GM12892 (cell line): ENCODE measurements at regions not wholly inside any gene's neighbourhood (a gene's known extent, or its start where the extent isn't known, plus 50 kb on each side); places are given as distances from the start of the nearest gene placed in this dataset.
A peak's percentile ranks its signal among the peaks of the same experiment; 100 is the strongest.
"Not testable (repeated sequence)": the region's sequence is repeated elsewhere in the genome, so short reads cannot be mapped to it uniquely, and the experiment has no call there.

Source experiments
- DNase-seq: peaks from one replicate; pipeline ENCODE4 v3.0.0; 2011; ENCODE audit not compliant: insufficient read length
- FAIRE-seq: peaks from 2 replicates; lab custom pipeline; 2011; peaks lifted over from hg19 to GRCh38; lab: Jason Lieb, UNC
- POLR2A ChIP-seq: IDR thresholded peaks from 2 replicates; pipeline ENCODE4 v1.6.1; 2011; ENCODE audit warnings: low read depth, low read length, control low read depth
- POLR2AphosphoS5 ChIP-seq: IDR thresholded peaks from 2 replicates; pipeline ENCODE4 v1.6.1; 2011; ENCODE audit warnings: low read depth, low read length, control low read depth

DNA sequence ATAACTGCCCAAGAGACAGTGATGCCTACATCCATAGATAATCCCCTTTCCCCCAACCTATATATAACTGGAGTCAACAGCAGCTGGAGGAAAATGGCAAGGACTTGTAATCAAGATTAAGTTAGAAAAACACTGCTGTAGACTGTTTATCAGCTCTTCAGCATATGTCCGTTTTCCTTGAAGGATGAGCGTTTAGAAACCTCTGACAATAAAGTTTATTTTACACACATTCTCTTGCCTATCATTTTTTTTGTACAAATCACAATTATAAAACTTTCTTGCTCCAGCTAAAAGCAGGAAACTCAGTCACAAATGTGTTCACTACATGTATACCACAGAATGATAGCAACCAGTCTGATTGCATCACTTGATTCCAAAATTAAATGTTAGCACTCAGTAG, 50.8 kb downstream of the PPIAL4G start:
- not testable (repeated sequence) for FAIRE-seq, DNase-seq

DNA sequence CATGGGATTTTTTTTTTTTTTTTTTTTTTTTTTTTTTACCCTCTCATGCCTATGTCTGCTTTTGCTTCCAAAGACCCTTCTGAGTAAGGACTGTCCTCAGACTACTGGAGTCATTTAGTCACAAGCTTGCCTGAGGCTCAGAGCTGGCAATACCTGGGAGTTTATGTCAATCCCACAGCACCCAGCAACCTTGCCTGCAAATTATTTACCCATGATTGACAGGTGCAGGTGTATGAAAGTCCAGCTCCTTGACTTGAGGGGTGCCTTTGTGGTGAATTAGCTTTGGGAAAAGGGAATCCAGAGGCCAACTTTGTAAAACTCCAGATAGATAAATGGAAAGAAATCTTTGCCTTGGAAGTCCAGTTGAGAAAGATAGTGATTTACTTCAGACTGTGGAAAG, 53.2 kb downstream of the PPIAL4G start:
- not testable (repeated sequence) for FAIRE-seq

DNA sequence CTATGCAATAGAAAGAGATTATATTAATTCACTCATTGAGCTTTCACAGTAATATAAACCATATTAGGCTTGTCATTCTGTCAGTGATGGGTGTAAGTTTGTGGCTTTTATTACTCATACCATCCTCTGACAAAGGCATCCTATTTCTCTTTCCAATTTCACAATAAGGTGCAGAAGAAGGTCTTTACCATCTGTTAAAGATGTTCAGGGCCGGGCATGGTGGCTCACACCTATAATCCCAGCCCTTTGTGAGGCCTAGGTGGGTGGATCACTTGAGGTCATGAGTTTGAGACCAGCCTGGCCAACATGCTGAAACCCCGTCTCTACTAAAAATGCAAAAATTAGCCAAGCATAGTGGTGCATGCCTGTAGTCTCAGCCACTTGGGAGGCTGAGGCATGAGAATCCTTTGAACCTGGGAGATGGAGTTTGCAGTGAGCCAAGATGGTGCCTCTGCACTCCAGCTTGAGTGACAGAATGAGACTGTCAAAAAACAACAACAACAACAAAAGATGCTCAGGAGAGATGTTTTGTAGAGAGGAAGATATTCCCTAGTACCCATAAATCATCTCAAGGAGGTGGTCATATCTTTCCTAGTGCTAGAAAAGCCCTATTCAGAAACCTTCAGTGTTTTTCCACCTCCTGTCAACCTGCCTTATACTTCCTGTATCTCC, 56.0 kb downstream of the PPIAL4G start:
- DNase-seq, FAIRE-seq: not testable (repeated sequence)

More for the DNA sequence above, 53.2 kb downstream of the PPIAL4G start:
- not testable (repeated sequence) for DNase-seq

DNA sequence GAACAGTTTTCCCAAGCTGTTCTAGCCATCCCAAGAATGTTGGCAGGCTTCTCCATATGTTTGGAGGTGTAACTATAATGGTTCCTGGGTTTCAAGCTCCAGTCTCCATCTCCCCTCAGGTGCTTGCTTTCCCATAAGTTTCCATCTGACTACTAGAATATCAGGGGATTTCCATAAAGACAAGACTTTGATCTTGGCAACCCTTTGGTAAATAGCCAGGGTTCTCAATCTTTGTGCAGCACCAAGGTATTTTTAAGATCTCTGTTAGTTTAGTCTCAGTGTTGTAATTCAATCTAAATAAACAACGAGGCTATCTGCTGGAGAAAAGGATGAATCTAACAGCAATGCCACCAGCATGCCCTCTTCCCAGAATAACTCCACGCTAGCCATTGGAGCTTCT, 56.7 kb downstream of the PPIAL4G start:
- DNase-seq, result not testable (repeated sequence)

DNA sequence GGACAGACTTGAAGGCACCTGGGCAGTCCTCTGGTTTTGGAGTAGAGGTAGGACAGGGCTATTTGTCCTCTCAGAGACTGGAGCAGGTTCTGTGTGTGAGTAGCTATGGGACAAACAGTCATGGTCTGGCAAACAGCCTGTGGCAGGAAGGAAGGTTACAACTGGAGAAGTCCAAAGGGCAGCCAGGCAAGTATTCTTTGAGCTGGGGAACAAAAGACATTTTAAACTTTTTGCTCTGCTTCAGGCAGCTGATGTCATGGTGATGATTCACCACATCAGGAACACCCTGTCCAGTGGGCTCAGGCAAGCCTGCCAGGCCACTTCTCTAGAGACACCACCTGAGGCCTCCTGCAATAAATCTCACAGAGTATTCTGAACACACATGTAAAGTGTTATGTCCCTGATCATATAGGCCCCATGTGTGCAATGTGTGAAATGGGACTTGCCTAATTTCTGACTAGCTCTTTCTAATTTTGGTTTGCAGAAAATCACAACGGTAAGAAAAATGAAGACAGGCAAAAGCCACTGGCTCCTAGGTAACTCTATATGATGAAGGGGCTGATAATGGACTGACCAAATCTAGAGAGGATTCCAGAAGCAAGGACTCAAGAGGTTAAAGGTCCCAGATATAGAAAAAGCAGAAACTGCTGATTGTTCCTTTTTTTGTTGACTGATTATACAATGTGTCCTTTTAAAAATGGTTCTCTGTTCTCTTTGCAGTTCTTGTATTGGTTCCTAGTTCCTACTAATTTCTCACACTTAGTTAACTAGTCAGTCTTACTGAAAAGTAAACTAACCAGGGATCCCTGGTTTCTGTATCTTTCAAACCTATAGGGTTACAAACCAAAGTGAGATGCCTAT, 58.7 kb downstream of the PPIAL4G start:
- not testable (repeated sequence) for DNase-seq, FAIRE-seq

More for the DNA sequence above, 56.7 kb downstream of the PPIAL4G start:
- FAIRE-seq, result not testable (repeated sequence)

DNA sequence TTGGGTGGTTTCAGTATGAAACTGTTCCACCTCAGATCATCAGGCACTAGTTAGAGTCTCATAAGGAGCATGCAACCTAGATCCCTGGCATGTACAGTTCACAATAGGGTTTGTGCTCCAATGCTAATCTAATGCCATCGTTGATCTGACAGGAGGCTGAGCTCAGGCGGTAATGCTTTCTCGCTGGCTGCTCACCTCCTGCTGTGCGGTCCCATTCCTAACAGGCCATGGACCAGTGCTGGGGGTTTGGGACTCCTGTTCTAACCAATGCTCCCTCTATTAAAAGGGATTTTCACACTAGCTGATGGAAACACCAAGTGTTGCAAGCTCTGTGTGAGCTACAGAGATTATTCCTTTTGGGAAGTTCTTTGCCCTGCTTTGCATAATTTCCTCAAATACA, 60.2 kb downstream of the PPIAL4G start:
- not testable (repeated sequence) for DNase-seq, FAIRE-seq

DNA sequence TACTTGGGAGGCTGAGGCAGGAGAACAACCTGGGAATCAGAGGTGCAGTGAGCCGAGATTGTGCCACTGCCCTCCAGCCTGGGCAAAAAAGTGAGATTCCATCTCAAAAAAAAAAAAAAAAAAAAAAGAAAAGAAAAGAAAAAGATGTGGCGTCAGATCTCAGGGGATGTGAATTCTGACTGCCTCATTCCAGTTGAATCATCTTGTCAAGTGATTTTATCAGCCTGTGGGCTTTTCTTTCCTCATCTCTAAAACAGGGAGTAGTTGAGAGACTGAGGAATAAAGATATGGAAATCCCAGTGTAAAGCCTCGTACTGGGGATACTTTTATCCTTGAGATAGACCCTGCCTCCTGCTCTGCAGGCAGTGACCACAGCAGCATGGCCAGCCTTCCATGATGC, 65.9 kb downstream of the PPIAL4G start:
- FAIRE-seq, DNase-seq: not testable (repeated sequence)

DNA sequence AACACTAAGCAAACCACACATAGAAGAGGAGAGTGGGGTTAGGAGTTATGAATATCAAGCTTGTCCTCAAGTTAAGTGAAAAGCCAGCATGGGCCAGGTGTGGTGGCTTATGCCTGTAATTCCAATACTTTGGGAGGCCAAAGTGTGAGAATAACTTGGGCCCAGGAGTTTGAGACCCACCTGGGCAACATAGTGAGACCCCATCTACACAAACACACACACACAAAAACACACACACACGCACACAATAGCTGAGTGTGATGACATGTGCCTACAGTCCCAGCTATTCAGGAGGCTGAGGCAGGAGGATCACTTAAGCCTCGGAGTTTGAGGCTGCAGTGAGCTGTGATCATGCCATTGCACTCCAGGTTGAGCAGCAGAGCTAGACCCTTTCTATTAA, 69.7 kb downstream of the PPIAL4G start:
- not testable (repeated sequence) for DNase-seq, FAIRE-seq

DNA sequence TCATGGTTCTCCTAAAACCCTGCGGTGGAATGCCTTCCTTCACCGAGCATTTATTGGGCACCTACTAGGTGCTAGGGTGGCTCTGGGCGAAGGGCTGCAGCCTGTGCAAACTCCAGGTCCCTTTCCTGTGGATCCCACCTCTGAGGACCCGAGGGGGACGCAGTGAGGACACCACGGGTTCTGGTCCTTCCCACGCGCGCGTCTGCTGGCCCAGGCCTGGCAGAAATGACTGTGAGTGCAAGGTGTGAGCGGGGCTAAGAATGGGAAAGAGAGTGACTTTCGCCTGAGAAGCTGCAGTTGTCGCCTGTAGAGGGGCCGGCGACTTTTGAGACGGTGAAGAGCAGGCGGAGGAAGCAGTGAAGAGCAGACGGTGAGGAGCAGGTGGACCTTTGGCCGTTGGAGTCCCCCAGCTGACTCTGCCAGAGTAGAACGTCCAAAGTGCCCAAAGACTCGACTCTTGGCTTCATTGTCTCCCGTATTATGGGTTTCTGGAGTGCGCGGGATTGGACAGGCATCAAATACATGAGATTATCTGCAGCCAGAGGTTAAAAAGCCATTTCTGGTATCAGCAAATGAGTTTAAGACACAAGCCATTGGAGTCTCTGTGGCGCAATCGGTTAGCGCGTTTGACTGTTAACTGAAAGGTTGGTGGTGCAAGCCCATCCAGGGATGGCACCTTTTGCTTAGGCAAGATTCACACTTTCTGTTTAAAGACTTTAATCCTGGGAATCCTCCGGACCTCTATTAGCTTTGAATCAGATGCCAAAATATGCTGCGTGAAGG, 78.1 kb downstream of the PPIAL4G start:
- not testable (repeated sequence) for FAIRE-seq, DNase-seq

DNA sequence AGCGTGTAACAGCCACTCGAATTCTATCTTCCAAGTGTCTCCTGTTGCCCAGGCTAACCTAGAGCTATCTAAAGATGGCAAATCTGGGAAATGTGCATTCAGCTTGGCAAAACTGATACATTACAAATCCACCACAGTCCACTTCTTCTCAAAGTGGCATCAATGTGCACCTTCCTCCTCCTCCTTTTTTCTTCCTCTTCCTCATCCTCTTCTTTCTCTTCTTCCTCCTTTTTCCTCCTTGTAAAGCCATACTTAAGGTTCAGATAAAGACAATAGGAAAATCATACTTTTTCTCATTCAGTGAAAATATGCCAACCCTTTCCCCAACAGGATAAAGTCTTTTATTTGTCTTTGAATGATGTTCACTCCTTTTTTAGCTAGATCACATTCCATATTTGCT, 79.2 kb downstream of the PPIAL4G start:
- FAIRE-seq, DNase-seq: not testable (repeated sequence)

DNA sequence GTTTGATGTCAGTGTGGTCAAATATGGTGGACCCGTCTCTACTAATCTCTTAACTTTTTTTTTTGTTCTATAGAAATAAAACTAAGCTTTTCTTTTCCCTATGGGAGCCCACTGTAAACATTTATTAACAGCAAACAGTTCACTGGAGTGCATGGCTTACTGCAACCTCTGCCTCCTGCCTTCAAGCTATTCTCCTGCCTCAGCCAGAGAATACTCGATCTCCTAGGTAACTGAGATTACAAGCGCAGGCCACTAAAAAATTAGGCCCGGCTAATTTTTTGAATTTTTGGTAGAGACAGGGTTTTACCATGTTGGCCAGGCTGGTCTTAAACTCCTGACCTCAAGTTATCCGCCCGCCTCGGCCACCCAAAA, 80.0 kb downstream of the PPIAL4G start:
- not testable (repeated sequence) for FAIRE-seq, DNase-seq

DNA sequence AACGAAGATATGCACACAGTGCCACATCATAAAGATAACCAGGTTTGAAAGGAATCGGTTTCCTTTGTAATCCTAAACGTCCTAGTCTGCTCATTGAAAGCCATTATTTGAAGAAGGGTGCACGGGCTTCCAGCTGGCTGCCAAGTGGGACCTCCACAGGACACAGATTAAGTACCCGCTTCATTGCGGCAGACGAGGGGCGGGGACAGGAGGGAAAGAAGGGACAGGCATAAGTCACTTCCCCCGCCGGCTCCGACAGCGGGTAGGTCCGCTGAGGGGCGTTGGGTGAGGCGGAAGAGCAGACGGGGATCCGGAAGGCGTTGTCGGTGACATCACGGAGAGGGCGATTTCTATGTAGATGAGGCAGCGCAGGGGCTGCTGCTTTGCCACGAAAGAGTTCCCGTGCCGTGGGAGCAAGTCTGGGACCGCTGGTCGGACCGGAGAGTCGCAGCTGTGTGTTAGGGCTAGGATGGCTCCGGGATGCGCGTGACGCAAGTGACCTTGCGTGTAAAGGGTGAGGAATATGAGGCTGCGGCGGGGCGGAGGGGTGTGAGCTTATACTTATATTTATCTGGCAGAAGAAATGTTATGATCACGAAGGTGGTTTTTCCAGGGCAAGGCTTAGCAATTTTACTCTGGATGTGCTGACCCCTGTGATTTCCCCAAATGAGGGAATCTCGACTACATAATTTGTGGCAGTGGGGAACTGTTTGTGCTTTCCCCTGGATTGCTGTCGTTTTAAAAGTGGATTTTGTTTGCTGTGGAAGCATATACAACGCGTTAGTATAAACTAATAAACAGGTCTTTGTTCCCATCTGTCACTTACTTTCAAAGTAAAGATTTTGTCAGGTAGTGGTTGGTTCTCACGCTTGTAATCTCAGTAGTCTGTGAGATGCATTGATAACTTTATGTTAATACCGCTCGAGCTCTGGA, 80.7 kb downstream of the PPIAL4G start:
- TF ChIP-seq POLR2AphosphoS5, result peak; percentile 99
- TF ChIP-seq POLR2A, result peak; percentile 98
- DNase-seq (peak; percentile 31), FAIRE-seq (peak; percentile 89)

DNA sequence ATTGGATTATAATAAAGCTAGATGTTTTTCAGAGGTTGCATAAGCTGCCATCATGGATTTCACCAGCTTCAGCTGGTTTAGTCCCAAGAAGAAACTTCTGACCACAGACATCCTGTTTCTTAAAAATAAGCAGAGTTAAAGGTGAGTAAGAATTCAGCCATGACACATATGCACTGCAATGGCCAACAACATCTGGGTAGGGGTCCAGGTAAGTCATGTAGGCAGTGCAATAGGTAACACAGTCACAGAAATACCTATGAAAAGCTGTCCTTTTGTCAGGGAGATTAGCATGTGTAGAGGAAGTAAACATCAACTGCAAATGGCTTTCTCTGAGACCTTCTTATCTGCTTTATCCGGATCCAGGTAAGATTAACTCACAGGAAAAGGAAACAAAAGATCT, 85.6 kb downstream of the PPIAL4G start:
- DNase-seq, result not testable (repeated sequence)

DNA sequence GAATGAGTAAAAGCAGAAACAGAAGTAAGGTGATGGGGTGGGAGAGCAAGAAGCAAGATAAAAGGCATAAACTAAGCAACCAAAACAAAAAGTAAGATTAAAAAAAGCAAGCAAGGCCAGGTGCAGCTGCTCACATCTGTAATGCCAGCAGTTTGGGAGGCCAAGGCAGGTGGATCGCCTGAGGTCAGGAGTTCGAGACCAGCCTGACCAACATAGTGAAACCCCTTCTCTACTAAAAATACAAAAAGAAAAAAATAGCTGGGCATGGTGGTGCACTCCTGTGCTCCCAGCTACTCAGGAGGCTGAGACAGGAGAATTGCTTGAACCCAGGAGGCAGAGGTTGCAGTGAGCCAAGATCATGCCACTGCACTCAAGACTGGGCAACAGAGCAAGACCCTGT, 90.6 kb downstream of the PPIAL4G start:
- FAIRE-seq, DNase-seq: not testable (repeated sequence)

More for the DNA sequence above, 85.6 kb downstream of the PPIAL4G start:
- not testable (repeated sequence) for FAIRE-seq

DNA sequence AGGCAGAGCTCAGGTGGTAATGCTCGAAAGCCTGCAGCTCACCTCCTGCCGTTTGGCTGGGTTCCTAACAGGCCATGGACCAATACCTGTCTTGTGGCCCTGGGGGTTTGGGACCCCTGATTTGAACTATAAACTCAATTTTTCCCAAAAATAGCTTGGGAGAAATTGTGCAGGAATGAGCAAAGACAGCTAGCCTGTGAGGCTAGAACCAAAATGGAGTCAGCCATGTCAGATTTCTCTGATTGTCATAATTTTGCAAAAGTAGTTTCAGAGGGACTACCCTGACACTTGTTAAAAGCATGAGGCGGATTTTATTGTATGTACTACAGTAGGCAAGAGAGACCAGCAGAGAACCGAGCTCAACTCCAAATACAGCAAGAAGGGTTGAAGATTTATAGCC, 91.8 kb downstream of the PPIAL4G start:
- FAIRE-seq, DNase-seq: not testable (repeated sequence)
